ENCODE measurements at regions not wholly inside any gene's neighbourhood (a gene's known extent, or its start where the extent isn't known, plus 50 kb on each side); places are given as distances from the start of the nearest gene placed in this dataset.

DNA sequence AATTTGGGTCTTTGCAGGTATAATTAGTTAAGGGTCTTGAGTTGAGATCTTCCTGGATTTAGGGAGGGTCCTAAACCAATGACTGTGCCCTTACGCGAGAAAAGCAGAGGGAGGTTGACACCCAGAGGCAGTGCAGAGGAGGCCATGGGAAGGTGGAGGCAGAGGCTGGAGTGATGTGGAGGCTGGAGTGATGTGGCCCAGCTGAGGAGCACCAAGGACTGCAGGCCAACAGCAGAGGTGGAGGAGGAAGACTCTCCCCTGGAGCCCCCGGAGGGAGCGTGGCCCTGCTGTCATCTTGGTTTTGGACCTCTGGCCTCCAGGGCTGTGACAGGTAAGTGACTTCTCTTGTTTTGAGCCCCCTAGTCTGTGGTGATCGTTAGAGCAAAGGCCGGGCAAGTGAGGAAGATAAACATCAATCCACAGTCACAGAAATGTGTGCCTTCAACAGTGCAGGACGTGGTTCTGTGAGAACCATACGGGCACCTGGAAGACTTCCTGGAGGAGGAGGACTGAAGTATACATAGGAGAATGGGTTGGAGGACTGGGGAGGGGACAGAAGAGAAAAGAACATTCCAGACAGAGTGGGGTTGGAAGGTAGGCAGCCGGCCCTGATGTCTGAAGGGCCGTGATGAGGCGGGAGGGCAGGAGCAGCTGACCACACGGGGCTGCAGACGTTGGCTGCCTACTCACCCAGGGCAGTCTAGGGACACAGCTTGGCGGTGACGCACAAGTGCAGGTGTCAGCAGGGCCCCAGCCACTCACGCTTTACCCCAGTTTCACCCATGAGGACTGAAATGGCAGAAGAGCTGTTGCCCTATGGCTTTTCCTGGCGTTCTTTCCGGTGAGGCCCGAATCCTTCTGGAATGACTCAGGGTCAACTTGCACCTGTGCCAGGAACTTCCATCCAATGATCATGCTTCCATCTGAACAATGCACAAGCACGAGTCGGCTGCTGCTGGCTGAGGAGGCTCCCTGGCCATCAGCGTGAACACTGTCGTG is 270.2 kb downstream of the CTTN start:
- TF ChIP-seq YY1 (IDR thresholded peaks at IDR 0.05; ENCODE audit: low read depth) = no peak
- TF ChIP-seq TAF1 (IDR thresholded peaks at IDR 0.05; ENCODE audit: low read depth) = no peak
- TF ChIP-seq, protein P1, sequence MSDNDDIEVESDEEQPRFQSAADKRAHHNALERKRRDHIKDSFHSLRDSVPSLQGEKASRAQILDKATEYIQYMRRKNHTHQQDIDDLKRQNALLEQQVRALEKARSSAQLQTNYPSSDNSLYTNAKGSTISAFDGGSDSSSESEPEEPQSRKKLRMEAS (IDR thresholded peaks at IDR 0.05) = no peak
- TF ChIP-seq ZBTB7A (IDR thresholded peaks at IDR 0.05; ENCODE audit: low read depth) = no peak
- no peak for TF ChIP-seq TCF12 (IDR thresholded peaks at IDR 0.05; ENCODE audit: low read depth)
- no peak for TF ChIP-seq CEBPB (IDR thresholded peaks at IDR 0.05)
- no peak for TF ChIP-seq RAD21 (IDR thresholded peaks at IDR 0.05; ENCODE audit: low read depth)
- TF ChIP-seq CREB1 (IDR thresholded peaks at IDR 0.05; ENCODE audit: low read depth) = no peak
- TF ChIP-seq TEAD4 (IDR thresholded peaks at IDR 0.05) = no peak
- no peak for TF ChIP-seq EP300 (IDR thresholded peaks at IDR 0.05; ENCODE audit: borderline replicate concordance)
- no peak for TF ChIP-seq NFIC (IDR thresholded peaks at IDR 0.05)
- TF ChIP-seq EGR1 (IDR thresholded peaks at IDR 0.05) = no peak
- TF ChIP-seq, protein P2, sequence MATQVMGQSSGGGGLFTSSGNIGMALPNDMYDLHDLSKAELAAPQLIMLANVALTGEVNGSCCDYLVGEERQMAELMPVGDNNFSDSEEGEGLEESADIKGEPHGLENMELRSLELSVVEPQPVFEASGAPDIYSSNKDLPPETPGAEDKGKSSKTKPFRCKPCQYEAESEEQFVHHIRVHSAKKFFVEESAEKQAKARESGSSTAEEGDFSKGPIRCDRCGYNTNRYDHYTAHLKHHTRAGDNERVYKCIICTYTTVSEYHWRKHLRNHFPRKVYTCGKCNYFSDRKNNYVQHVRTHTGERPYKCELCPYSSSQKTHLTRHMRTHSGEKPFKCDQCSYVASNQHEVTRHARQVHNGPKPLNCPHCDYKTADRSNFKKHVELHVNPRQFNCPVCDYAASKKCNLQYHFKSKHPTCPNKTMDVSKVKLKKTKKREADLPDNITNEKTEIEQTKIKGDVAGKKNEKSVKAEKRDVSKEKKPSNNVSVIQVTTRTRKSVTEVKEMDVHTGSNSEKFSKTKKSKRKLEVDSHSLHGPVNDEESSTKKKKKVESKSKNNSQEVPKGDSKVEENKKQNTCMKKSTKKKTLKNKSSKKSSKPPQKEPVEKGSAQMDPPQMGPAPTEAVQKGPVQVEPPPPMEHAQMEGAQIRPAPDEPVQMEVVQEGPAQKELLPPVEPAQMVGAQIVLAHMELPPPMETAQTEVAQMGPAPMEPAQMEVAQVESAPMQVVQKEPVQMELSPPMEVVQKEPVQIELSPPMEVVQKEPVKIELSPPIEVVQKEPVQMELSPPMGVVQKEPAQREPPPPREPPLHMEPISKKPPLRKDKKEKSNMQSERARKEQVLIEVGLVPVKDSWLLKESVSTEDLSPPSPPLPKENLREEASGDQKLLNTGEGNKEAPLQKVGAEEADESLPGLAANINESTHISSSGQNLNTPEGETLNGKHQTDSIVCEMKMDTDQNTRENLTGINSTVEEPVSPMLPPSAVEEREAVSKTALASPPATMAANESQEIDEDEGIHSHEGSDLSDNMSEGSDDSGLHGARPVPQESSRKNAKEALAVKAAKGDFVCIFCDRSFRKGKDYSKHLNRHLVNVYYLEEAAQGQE (IDR thresholded peaks at IDR 0.05; ENCODE audit: low read depth) = no peak
- TF ChIP-seq, protein P3, sequence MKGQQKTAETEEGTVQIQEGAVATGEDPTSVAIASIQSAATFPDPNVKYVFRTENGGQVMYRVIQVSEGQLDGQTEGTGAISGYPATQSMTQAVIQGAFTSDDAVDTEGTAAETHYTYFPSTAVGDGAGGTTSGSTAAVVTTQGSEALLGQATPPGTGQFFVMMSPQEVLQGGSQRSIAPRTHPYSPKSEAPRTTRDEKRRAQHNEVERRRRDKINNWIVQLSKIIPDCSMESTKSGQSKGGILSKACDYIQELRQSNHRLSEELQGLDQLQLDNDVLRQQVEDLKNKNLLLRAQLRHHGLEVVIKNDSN (IDR thresholded peaks at IDR 0.05) = no peak
- no peak for TF ChIP-seq FOXM1 (IDR thresholded peaks at IDR 0.05; ENCODE audit: borderline replicate concordance, low read depth)

DNA sequence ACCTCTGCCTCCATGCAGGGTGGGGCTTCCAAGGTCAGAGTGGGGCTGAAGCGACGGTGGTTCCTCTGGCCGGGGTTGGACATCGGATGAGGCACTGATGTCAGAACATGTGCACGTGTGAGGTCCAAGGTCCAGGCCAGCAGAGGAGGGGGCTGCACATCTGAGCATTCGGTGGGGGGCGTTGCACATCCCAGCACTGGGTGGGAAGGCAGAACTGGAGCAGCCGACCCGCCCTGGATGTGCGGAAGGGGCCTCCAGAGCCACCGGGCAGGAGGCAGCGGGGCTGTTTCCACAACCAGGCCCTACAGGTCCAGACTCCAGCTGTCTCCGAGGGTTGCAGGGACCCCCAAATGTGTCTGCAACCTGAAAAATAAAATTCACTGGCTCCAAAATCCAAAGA is 271.0 kb downstream of the CTTN start:
- TF ChIP-seq FOXM1 (IDR thresholded peaks at IDR 0.05; ENCODE audit: borderline replicate concordance, low read depth) (no peak), TEAD4 (IDR thresholded peaks at IDR 0.05) (no peak), TCF12 (IDR thresholded peaks at IDR 0.05; ENCODE audit: low read depth) (no peak), EP300 (IDR thresholded peaks at IDR 0.05; ENCODE audit: borderline replicate concordance) (no peak), CREB1 (IDR thresholded peaks at IDR 0.05; ENCODE audit: low read depth) (no peak), ZBTB7A (IDR thresholded peaks at IDR 0.05; ENCODE audit: low read depth) (no peak), YY1 (IDR thresholded peaks at IDR 0.05; ENCODE audit: low read depth) (no peak), RAD21 (IDR thresholded peaks at IDR 0.05; ENCODE audit: low read depth) (no peak), EGR1 (IDR thresholded peaks at IDR 0.05) (no peak), TAF1 (IDR thresholded peaks at IDR 0.05; ENCODE audit: low read depth) (no peak), NFIC (IDR thresholded peaks at IDR 0.05) (no peak), CEBPB (IDR thresholded peaks at IDR 0.05) (no peak)
- TF ChIP-seq, protein P1 (IDR thresholded peaks at IDR 0.05) = no peak
- TF ChIP-seq, protein P2 (IDR thresholded peaks at IDR 0.05; ENCODE audit: low read depth) = no peak

DNA sequence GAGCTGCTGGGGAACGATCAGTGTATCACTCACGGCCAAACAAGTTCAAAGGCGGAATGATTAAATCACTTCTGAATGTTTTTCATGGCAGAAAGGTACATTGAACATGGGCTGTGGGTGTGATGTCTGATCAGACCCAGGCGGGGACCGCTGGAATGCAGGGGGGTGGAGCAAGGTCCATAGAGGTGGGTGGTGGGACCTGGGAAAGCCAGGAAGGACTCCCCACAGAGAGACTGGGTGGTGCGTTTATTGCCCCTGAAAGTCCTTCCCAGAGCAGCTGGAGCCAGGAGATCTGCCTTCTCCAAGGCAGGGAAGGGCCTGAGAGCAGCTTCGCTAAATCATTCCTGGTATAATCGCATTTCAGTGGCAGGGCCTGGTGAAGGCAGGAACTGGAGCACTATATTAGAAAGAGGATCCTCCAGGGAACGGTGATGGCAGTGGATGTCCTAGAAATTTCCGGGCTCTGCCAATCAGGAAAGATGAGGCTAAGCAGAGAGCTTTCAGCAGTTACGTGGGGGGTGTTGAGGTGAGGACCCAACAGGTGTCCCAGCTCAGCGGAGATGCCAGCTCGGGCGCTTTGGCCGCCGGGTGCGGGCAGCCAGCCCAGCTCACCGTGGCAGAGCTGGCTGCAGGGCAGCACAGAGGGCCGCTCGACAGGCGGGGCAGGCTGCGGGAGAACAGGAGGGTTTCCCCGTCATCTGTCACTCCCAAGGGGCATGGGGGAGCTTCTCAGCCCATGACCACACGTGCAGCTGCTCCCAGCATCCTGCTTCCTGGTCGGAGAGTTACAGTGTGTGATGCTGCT is 271.7 kb downstream of the CTTN start:
- TF ChIP-seq EGR1 (IDR thresholded peaks at IDR 0.05) = no peak
- no peak for TF ChIP-seq RAD21 (IDR thresholded peaks at IDR 0.05; ENCODE audit: low read depth)
- TF ChIP-seq TEAD4 (IDR thresholded peaks at IDR 0.05) = no peak
- TF ChIP-seq, protein P1 (IDR thresholded peaks at IDR 0.05) = no peak
- TF ChIP-seq FOXM1 (IDR thresholded peaks at IDR 0.05; ENCODE audit: borderline replicate concordance, low read depth) = no peak
- no peak for TF ChIP-seq TCF12 (IDR thresholded peaks at IDR 0.05; ENCODE audit: low read depth)
- TF ChIP-seq CEBPB (IDR thresholded peaks at IDR 0.05) = no peak
- TF ChIP-seq, protein P2 (IDR thresholded peaks at IDR 0.05; ENCODE audit: low read depth) = no peak
- TF ChIP-seq EP300 (IDR thresholded peaks at IDR 0.05; ENCODE audit: borderline replicate concordance) = no peak
- TF ChIP-seq TAF1 (IDR thresholded peaks at IDR 0.05; ENCODE audit: low read depth) = no peak
- TF ChIP-seq YY1 (IDR thresholded peaks at IDR 0.05; ENCODE audit: low read depth) = no peak
- TF ChIP-seq ZBTB7A (IDR thresholded peaks at IDR 0.05; ENCODE audit: low read depth) = no peak
- TF ChIP-seq, protein P3 (IDR thresholded peaks at IDR 0.05) = no peak
